B cell (primary cell): ENCODE measurements at regions not wholly inside any gene's neighbourhood (a gene's known extent, or its start where the extent isn't known, plus 50 kb on each side); places are given as distances from the start of the nearest gene placed in this dataset.

ENCODE experiments used
- ATAC-seq: fragments of 200-7000 bp; cut with Tn5 transposase; one replicate; pipeline ENCODE4 v1.10.0; 2021; ENCODE audit warnings: low read depth, mild to moderate bottlenecking, moderate number of reproducible peaks, moderate library complexity
- CTCF ChIA-PET: fragments of 350-600 bp; sonication (Branson Sonifier 250); formaldehyde crosslinking; loops from one replicate; lab custom pipeline; 2021; ENCODE audit warnings: antibody characterized with exemption, inconsistent platforms; lab: Charles Lee
- POLR2A ChIA-PET: fragments of 350-600 bp; sonication (Branson Sonifier 250); formaldehyde crosslinking; loops from one replicate; lab custom pipeline; 2021; ENCODE audit warnings: antibody characterized with exemption; lab: Charles Lee
- DNase-seq: peaks from one replicate; pipeline ENCODE4 v3.0.0; 2013
- H2AFZ ChIP-seq: 2 replicates; pipeline ENCODE4 v1.6.1; 2012; ENCODE audit warnings: mild to moderate bottlenecking, low read depth, low read length; ENCODE audit not compliant: insufficient read depth, poor library complexity, severe bottlenecking
- H3K27ac ChIP-seq, 2 donors: 1 replicate in 1 of 2; 2 replicates in 1 of 2; pipeline ENCODE4 v1.5.1; 2012 to 2013; ENCODE audit warnings: low read length in 2 of 2, mild to moderate bottlenecking in 2 of 2, moderate library complexity in 1 of 2
- H3K27me3 ChIP-seq, 4 experiments: fragments of 200-600 bp in 1 of 4; sonication (generic) in 1 of 4; replicated peaks in 1 of 4; 1 replicate in 2 of 4; 2 replicates in 2 of 4; pipeline versions ENCODE4 v1.6.1 to v1.7.0; 2013 to 2016; ENCODE audit warnings: low read length in 3 of 4, mild to moderate bottlenecking in 2 of 4, mixed read lengths in 1 of 4, moderate library complexity in 1 of 4; ENCODE audit not compliant: insufficient read depth in 4 of 4, control insufficient read depth in 3 of 4; ENCODE audit errors: control extremely low read depth in 1 of 4
- H3K36me3 ChIP-seq, 2 experiments: replicated peaks in 1 of 2; 1 replicate in 1 of 2; 2 replicates in 1 of 2; pipeline versions ENCODE4 v1.6.1 to v1.7.1; 2013; ENCODE audit warnings: low read length in 1 of 2; ENCODE audit not compliant: insufficient read depth in 2 of 2, control insufficient read depth in 1 of 2; ENCODE audit errors: control extremely low read depth in 1 of 2, extremely low read depth in 1 of 2
- H3K4me1 ChIP-seq, 2 donors: fragments of 200-600 bp in 1 of 2; sonication (generic) in 1 of 2; 1 replicate in 1 of 2; 2 replicates in 1 of 2; pipeline versions ENCODE4 v1.5.1 to v1.6.1; 2013 to 2017; ENCODE audit warnings: low read length in 2 of 2; ENCODE audit not compliant: control insufficient read depth in 2 of 2, insufficient read depth in 2 of 2
- H3K4me2 ChIP-seq: replicated peaks from 2 replicates; pipeline ENCODE3; 2012; ENCODE audit warnings: mild to moderate bottlenecking, low read depth, low read length; ENCODE audit not compliant: poor library complexity, severe bottlenecking
- H3K4me3 ChIP-seq, 5 experiments: fragments of 200-600 bp in 1 of 5; sonication (generic) in 1 of 5; 1 replicate in 3 of 5; 2 replicates in 2 of 5; pipeline versions ENCODE4 v1.5.1 to v1.7.0; 2011 to 2016; ENCODE audit warnings: low read length in 4 of 5, mild to moderate bottlenecking in 4 of 5, low read depth in 2 of 5, control low read depth in 1 of 5, moderate library complexity in 1 of 5; ENCODE audit not compliant: insufficient read depth in 1 of 5; ENCODE audit errors: control extremely low read depth in 1 of 5, extremely low read depth in 1 of 5
- H3K79me2 ChIP-seq: fragments of 200-600 bp; sonication (generic); one replicate; pipeline ENCODE4 v1.6.0; 2016; ENCODE audit warnings: low read length; ENCODE audit not compliant: control insufficient read depth, insufficient read depth
- H3K9ac ChIP-seq: fragments of 200-600 bp; sonication (generic); 2 replicates; pipeline ENCODE4 v1.6.1; 2017; ENCODE audit warnings: mild to moderate bottlenecking, low read length, moderate library complexity
- H3K9me3 ChIP-seq, 3 donors: one replicate each; pipeline versions ENCODE4 v1.6.1 to v1.7.1; 2013; ENCODE audit warnings: low read length in 2 of 3; ENCODE audit not compliant: control insufficient read depth in 2 of 3, insufficient read depth in 1 of 3; ENCODE audit errors: control extremely low read depth in 1 of 3
- H4K20me1 ChIP-seq: 2 replicates; pipeline ENCODE4 v1.6.0; 2012; ENCODE audit warnings: mild to moderate bottlenecking, low read length; ENCODE audit not compliant: insufficient read depth, control insufficient read depth, poor library complexity, severe bottlenecking
- H3K27ac Mint-ChIP-seq: one replicate; pipeline ENCODE4 v1.8.0; 2021; ENCODE audit warnings: mixed read lengths
- H3K27me3 Mint-ChIP-seq: one replicate; pipeline ENCODE4 v1.8.0; 2021; ENCODE audit warnings: mixed read lengths
- H3K4me1 Mint-ChIP-seq: one replicate; pipeline ENCODE4 v1.8.0; 2021; ENCODE audit warnings: mixed read lengths
- H3K4me3 Mint-ChIP-seq: one replicate; pipeline ENCODE4 v1.8.0; 2021; ENCODE audit warnings: mixed read lengths
- H3K9me3 Mint-ChIP-seq: one replicate; pipeline ENCODE4 v1.8.0; 2022; ENCODE audit warnings: mixed read lengths; ENCODE audit not compliant: insufficient read depth
- CTCF ChIP-seq: fragments of 200-600 bp; IDR thresholded peaks from one replicate; pipeline ENCODE4 v1.8.0; 2022; ENCODE audit warnings: antibody characterized with exemption, mild to moderate bottlenecking
- EZH2 ChIP-seq: IDR thresholded peaks from 2 replicates; pipeline ENCODE4 v1.6.1; 2012; ENCODE audit warnings: borderline replicate concordance, low read depth, mild to moderate bottlenecking, moderate library complexity, low read length; ENCODE audit not compliant: insufficient read depth, poor library complexity, severe bottlenecking
- WGBS: methylation state at CpG from one replicate; pipeline ENCODE4 v1.1.5; 2013; ENCODE audit warnings: missing lambda C conversion rate; ENCODE audit not compliant: insufficient coverage; 5-methylcytosine and 5-hydroxymethylcytosine counted together
- intact Hi-C: fragments of 100-400 bp; cut with micrococcal nuclease; formaldehyde crosslinking; loops from one replicate; pipeline ENCODE4 v1.10.0; 2022

GRCh38 chr3:27907929-27908328 is 185.8 kb upstream of the EOMES start:
- H4K20me1 ChIP-seq: no peaks in the 10 kb centered on the region
- Mint-ChIP-seq H3K9me3 (no peaks in the 10 kb centered on the region), H3K4me1 (no peaks in the 10 kb centered on the region), H3K4me3 (no peak overlapping the region), H3K27ac (no peak overlapping the region), H3K27me3 (no peaks in the 10 kb centered on the region)
- H3K9me3 ChIP-seq: no peaks in the 10 kb centered on the region
- no peak overlapping the region for H3K27ac ChIP-seq
- H3K4me2 ChIP-seq: no peak overlapping the region
- no peak overlapping the region for H3K9ac ChIP-seq
- H3K79me2 ChIP-seq: no peaks in the 10 kb centered on the region
- no peak overlapping the region for H3K4me3 ChIP-seq
- POLR2A ChIA-PET: no interaction called here
- CTCF ChIA-PET: no interaction called here
- H3K27me3 ChIP-seq: peaks cover 0 to 4% (median 0%) of the 10 kb centered on the region in 4 experiments
- DNase-seq (no peak), ATAC-seq (no peak)
- no peaks in the 10 kb centered on the region for H3K4me1 ChIP-seq
- TF ChIP-seq EZH2: no peak
- no peak for TF ChIP-seq CTCF
- H2AFZ ChIP-seq: no peak overlapping the region
- no CpG with 5 or more reads among the region's 4 CpGs for WGBS
- H3K36me3 ChIP-seq: no peaks in the 10 kb centered on the region
- intact Hi-C loops: no loop called here

DNA sequence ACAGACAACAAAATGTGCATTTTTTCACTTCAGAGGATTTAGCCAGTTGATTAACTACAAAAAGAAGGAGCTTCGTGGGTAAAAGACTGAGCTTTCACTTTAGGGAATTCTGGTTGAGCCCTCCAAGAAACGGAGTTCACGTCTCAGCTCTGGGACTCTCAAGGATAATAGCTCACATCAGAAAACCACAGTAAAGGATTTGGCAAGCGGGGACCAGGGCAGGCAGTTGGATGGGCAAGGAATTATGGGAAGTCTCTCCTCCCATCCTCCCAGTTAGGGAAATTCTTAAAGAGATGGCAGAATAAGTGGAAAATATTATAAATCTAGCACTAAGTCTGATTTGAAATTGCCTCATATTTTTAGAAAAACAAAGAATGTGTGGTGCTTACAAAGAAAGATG is 188.3 kb upstream of the EOMES start:
- 78% methylated on average over 1 of the region's 4 CpGs for WGBS
- Histone ChIP-seq H3K27ac (no peak overlapping the region), H3K27me3 (peaks cover 0 to 4% (median 0%) of the 10 kb centered on the region in 4 experiments), H3K9me3 (no peaks in the 10 kb centered on the region), H3K36me3 (no peaks in the 10 kb centered on the region), H3K79me2 (no peaks in the 10 kb centered on the region), H2AFZ (no peak overlapping the region), H3K4me1 (no peaks in the 10 kb centered on the region), H3K4me3 (no peak overlapping the region), H3K9ac (no peak overlapping the region), H4K20me1 (no peaks in the 10 kb centered on the region), H3K4me2 (no peak overlapping the region)
- Mint-ChIP-seq H3K27ac (no peak overlapping the region), H3K9me3 (no peaks in the 10 kb centered on the region), H3K4me3 (no peak overlapping the region), H3K4me1 (no peaks in the 10 kb centered on the region), H3K27me3 (no peaks in the 10 kb centered on the region)
- intact Hi-C loops: no loop called here
- DNase-seq: no peak
- CTCF ChIA-PET: no interaction called here
- ATAC-seq: no peak
- POLR2A ChIA-PET: no interaction called here
- TF ChIP-seq CTCF (no peak), EZH2 (no peak)
